ENCODE measurements at regions not wholly inside any gene's neighbourhood (a gene's known extent, or its start where the extent isn't known, plus 50 kb on each side); places are given as distances from the start of the nearest gene placed in this dataset.

GRCh38 chr6:120348926-120349325, 985.4 kb downstream of the TBC1D32 start:
- no peak for TF ChIP-seq FOXM1 (CRISPR knock-in tag; IDR thresholded peaks at IDR 0.05)
- TF ChIP-seq ZBTB21 (CRISPR knock-in tag; IDR thresholded peaks at IDR 0.05): no peak
- no peak for TF ChIP-seq SIX4 (CRISPR knock-in tag; IDR thresholded peaks at IDR 0.05)
- TF ChIP-seq JUNB (CRISPR knock-in tag; IDR thresholded peaks at IDR 0.05; ENCODE audit: borderline replicate concordance): no peak
- no peak for TF ChIP-seq CTCF (CRISPR knock-in tag; IDR thresholded peaks at IDR 0.05)
- TF ChIP-seq HNRNPL (IDR thresholded peaks at IDR 0.05; ENCODE audit: low read depth, low read length): no peak
- TF ChIP-seq ZBTB42 (CRISPR knock-in tag; IDR thresholded peaks at IDR 0.05): no peak
- TF ChIP-seq GATA4 (IDR thresholded peaks at IDR 0.05; ENCODE audit: borderline replicate concordance, low read depth): no peak
- no peak for TF ChIP-seq POLR2A (IDR thresholded peaks at IDR 0.05; ENCODE audit: insufficient read depth in 1 of 2, low read depth in 2 of 2, low read length in 2 of 2)
- no peak for TF ChIP-seq ESRRA (CRISPR knock-in tag; IDR thresholded peaks at IDR 0.05; ENCODE audit: low read depth)
